ENCODE measurements at regions not wholly inside any gene's neighbourhood (a gene's known extent, or its start where the extent isn't known, plus 50 kb on each side); places are given as distances from the start of the nearest gene placed in this dataset.
"Not testable (repeated sequence)": the region's sequence is repeated elsewhere in the genome, so short reads cannot be mapped to it uniquely, and the experiment has no call there.

DNA sequence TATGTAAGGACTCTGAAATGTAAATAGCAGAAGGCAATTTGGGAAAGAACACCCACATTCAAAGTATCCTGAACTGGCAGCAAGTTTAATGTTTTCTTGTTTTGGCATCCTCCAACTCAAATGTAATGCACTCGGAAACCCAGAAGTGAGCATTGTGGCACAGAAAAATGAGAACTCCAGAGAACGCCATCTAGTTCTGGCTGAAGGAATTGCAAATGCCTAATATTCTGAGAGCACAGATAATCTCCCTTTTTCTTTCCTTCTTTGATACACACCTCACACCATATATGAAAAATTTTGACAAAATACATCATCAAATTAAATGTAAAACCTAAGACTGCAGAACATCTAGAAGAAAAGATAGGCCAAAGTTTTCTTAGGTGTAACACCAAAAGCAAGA, 52.1 kb downstream of the PWWP3B start:
- no peak for DNase-seq

DNA sequence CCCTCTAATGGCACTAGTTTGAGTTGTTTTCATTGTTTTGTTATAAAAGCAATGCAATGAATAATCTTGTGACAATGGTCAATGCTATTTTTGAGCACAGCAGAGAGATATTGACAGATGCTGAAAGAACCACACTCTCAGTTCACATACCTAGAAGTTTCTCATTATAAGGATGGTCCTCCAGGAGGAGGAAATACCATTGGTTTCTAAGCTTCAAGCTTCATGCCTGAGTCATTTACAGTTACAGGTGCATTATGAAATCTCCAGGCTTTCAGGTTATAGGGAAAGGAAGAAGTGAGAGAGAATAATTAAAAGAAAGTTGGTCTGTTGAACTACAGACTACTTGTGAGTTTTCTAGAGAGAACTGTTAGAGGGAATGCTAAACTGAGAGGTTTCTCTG, 75.3 kb downstream of the PWWP3B start:
- no peak for DNase-seq

- peak; percentile 12 for DNase-seq
Observed at GRCh38 chrX:106246511-106246910, 78.4 kb downstream of the PWWP3B start.

DNA sequence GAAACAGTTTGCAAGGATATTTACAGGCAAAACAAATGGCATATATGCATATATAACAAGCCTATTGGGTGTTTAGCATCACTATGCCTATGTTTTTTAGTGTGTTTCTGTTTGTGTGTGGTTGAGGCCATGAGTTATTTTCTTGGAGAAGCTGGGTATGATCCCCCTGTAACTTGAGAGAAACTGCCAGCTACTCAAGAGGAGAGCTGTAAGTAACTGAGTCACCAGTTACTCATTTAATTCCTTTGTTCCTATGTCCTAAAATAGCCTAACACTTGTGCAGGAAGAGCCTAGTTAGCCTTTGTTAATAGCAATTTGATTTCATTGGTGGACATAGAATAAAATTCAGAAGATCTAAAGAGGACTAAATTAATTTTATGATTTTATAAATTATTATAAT, 79.1 kb downstream of the PWWP3B start:
- peak; percentile 42 for DNase-seq

GRCh38 chrX:106249706-106250379, 81.7 kb downstream of the PWWP3B start:
- no peak for DNase-seq

DNA sequence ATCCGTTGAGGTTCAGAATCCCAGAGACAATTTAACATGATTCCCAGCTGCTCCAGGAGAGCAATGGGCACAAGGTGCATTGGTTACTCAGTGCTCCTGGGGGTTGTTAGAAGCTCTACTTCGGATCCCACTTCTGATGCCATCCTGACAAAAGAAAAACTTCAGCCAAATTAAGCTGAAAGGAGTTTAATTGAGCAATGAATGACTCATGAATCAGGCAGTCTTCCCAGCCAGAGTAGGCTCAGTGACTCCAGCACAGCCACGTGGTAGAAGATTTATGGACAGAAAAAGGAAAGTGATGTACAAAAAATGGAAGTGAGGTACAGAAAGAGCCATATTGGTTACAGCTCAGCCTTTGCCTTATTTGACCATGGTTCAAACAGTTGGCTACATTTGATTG, 95.7 kb downstream of the PWWP3B start:
- peak; percentile 10 for DNase-seq

DNA sequence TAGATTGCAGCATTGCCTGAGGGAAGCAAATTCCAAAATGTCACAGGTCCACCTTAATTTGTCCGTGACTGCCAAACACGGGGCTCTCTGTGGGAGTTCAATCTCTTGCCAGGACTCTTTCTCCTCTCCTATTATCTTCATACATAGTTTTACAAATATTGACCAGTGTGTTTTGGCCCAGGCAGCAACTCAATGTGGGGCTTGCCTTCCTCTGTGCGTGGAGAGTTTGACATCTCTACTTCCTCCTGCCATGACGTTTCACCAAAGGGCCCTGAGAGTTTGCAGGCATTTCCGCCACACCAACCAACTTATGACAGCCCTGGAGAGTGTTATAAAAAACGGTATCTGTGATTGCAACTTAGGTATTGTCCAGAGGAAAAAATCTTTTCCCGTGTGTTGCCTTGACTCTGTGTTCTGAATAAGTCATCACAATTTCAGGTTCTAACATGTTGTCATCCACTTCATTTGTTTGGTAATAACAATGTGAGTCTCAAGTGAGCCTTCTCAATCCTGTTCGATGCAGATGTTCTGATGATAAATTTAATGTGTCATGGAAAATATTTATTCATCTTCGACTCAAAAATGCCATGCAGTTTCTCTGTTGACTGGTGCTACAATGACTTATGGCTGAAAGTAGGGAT, 106.0 kb downstream of the PWWP3B start:
- DNase-seq = not testable (repeated sequence)

GRCh38 chrX:106275172-106275571, 107.1 kb downstream of the PWWP3B start:
- DNase-seq = not testable (repeated sequence)

DNA sequence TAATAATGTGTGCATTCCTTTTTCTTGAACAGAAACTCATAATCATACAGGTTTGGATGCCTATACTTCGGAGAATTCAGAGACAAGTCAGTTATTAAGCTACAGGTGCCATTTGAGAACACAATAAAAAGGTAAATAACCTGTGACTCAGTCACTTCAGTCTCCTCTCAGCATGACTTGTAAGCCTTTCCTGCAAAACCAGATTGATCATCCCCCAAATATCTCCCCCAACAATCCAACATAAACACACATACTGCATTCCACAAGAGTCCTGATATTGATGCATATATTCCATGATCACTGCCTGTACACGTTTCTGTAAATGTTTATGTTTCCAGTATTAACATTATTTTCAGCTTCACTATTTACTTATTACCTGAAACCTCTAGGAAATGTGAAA, 110.8 kb downstream of the PWWP3B start:
- no peak for DNase-seq

DNA sequence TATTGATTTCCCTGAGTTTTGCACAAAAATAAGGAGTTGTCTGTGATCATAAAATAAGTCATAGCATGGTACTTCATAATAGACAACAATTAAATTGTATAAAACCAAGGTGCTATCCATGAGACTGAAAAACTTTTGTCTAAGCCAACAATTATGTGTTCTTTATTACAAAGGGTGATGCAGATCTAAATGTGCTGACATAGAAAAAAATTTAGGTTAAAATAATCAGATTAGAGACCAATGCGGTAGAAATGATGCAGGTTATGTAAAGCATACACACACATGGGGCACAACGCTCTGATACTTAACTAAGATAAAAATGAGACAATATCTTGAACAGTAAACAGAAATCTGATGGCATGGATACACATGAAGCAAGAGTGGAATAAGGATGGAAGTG, 113.3 kb downstream of the PWWP3B start:
- DNase-seq = no peak

GRCh38 chrX:106283841-106284240, 115.7 kb downstream of the PWWP3B start:
- DNase-seq = no peak

DNA sequence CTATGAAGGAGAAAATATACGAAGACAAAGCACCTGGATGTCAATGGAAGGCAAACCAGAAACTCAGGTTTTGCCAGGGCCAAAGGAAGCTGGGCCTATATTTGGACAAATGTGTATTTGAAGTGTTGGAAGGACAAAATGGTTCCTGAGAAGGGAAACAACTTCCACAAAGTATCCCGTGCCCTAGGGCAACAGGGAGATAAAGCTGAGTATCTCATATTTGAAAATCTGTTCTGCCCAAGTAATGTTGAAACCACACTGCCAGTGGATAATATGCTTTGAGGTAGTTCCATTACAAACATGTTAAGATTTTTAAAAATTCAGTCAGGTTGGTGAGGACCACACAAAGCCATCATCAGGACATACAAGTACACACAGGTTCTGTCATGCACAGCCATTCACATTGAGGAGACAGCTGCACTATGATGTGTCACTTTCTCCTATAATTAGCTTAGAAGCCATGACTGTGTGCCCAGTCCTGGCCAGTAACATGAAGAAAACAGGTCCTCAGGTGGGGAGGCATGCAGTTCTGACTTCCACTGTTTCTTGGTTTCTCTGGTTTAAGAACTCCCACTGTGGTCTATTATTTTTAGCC, 116.4 kb downstream of the PWWP3B start:
- no peak for DNase-seq

- peak; percentile 31 for DNase-seq
Observed at GRCh38 chrX:106286053-106286650, 118.0 kb downstream of the PWWP3B start.

- not testable (repeated sequence) for DNase-seq
Observed at GRCh38 chrX:106290778-106291177, 122.7 kb downstream of the PWWP3B start.

- not testable (repeated sequence) for DNase-seq
Observed at GRCh38 chrX:106291779-106292390, 123.8 kb downstream of the PWWP3B start.

GRCh38 chrX:106300239-106300638, 132.1 kb downstream of the PWWP3B start:
- no peak for DNase-seq

- DNase-seq = no peak
Observed at GRCh38 chrX:106300656-106301055, 132.6 kb downstream of the PWWP3B start.

DNA sequence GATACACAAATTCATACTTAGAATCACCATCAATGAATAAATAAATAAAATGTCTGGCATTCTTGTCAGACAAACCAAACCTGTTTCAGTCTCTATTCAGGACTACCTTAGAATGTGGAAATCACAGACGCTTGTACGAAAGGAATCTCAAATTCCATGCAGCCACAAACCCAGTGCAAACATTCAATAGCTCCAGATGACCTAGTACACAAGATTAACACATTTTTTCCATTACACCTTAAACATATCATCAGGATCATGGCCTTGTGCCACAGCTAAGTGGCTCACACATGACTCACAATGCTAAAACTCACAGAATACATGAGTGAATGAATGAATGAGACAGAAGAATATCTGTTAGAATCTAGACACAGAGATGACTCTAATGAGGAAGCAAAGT, 134.2 kb downstream of the PWWP3B start:
- peak; percentile 7 for DNase-seq

GRCh38 chrX:106306391-106306947, 138.4 kb downstream of the PWWP3B start:
- no peak for DNase-seq

DNA sequence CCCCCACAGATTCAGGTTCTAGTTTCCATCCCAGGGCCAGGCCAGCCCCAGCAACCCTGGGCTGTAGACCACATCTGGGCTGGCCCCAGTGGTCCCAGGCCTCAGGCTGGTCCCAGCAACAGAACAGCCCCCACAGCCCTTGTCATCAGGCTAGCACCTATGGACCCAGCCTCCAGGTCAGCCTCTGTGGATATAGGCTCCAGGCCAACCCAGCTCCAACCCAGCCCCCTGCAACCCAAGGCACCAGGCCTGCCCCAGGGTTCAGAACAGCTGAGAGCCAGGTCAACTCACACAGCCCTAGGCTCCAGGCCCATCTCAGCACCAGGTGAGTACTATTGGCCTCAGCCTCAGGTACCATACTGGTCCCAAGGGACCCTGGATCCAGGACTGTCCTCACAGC, 155.3 kb downstream of the PWWP3B start:
- DNase-seq = no peak

DNA sequence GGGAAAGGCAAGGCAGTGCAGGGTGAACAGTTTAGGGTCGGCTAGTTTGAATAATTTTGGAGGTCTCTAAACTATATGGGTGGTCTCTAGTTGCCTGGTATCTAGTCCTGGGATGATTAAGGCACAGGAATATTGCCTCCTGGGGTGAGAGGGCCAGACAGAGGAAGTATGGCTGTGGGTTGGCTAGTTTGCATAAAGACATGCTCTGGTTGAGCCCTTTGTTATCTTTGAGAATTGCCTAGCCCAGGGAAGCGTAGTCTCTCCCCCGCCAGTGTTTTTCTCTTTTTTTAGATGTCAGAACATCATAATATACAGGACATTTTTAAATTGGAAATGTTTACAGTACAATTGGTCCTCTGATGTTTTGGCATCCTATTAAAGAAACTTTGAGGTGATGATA, 163.5 kb downstream of the PWWP3B start:
- no peak for DNase-seq

DNA sequence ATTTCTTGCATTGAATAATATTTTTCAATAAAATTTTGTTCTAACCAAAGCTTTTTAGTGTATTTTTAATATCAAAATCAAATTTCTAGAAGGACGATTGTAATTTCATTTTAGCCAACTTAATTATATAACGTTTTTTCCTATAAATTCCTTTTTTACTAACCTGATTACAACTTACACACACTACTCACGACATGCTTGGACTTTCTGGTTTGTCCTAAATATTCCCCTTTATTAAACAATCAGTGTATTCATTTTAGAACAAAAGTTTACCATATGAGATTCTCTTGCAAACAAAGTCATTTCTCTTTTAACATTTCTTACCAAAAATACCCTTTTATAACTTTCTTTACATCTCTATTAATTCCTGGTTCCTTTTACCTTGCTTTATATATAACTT, 173.7 kb downstream of the PWWP3B start:
- no peak for DNase-seq

GRCh38 chrX:106356580-106356979, 188.5 kb downstream of the PWWP3B start:
- DNase-seq = no peak

Data from fibroblast of skin of back (primary cell).